Natural killer cell (primary cell): ENCODE measurements at regions not wholly inside any gene's neighbourhood (a gene's known extent, or its start where the extent isn't known, plus 50 kb on each side); places are given as distances from the start of the nearest gene placed in this dataset.
A peak's percentile ranks its signal among the peaks of the same experiment; 100 is the strongest.

Experiments
- ATAC-seq, 3 donors: fragments of 150-1000 bp in 2 of 3; fragments of 200-7000 bp in 1 of 3; cut with Tn5 transposase; 1 replicate in 1 of 3; 2 replicates in 2 of 3; pipeline ENCODE4 v1.10.0; 2021; ENCODE audit warnings: mild to moderate bottlenecking in 2 of 3, moderate library complexity in 2 of 3
- DNase-seq, 2 donors: peaks; one replicate each; pipeline versions ENCODE4 v3.0.0 to v3.0.0-alpha.2; 2013 to 2021; ENCODE audit warnings: mixed read lengths in 1 of 2
- H3K27ac ChIP-seq: one replicate; pipeline ENCODE4 v1.5.1; 2013; ENCODE audit warnings: mild to moderate bottlenecking, low read length
- H3K27me3 ChIP-seq: one replicate; pipeline ENCODE4 v1.6.1; 2013; ENCODE audit warnings: low read length; ENCODE audit not compliant: control insufficient read depth, insufficient read depth
- H3K36me3 ChIP-seq: one replicate; pipeline ENCODE4 v1.6.1; 2013; ENCODE audit warnings: low read length; ENCODE audit not compliant: control insufficient read depth, insufficient read depth
- H3K4me1 ChIP-seq: one replicate; pipeline ENCODE4 v1.6.1; 2013; ENCODE audit warnings: low read length; ENCODE audit not compliant: control insufficient read depth, insufficient read depth
- H3K4me3 ChIP-seq: one replicate; pipeline ENCODE4 v1.5.1; 2013; ENCODE audit warnings: low read length
- H3K9me3 ChIP-seq: one replicate; pipeline ENCODE4 v1.6.1; 2013; ENCODE audit warnings: low read length; ENCODE audit not compliant: control insufficient read depth, insufficient read depth
- H3K27ac Mint-ChIP-seq, 2 donors: one replicate each; pipeline ENCODE4 v1.8.0; 2022; ENCODE audit warnings: mild to moderate bottlenecking in 2 of 2, mixed read lengths in 2 of 2, moderate library complexity in 1 of 2
- H3K27me3 Mint-ChIP-seq, 2 donors: one replicate each; pipeline ENCODE4 v1.8.0; 2022; ENCODE audit warnings: low read depth in 2 of 2, mixed read lengths in 2 of 2
- H3K36me3 Mint-ChIP-seq: one replicate; pipeline ENCODE4 v1.8.0; 2022; ENCODE audit warnings: mixed read lengths
- H3K4me1 Mint-ChIP-seq, 2 donors: one replicate each; pipeline ENCODE4 v1.8.0; 2022; ENCODE audit warnings: mixed read lengths in 2 of 2
- H3K4me3 Mint-ChIP-seq: one replicate; pipeline ENCODE4 v1.8.0; 2022; ENCODE audit warnings: mild to moderate bottlenecking, moderate library complexity, mixed read lengths
- H3K9me3 Mint-ChIP-seq, 2 donors: one replicate each; pipeline ENCODE4 v1.8.0; 2022; ENCODE audit warnings: mixed read lengths in 2 of 2
- WGBS: methylation state at CpG from one replicate; pipeline ENCODE4 v1.1.7; 2013; ENCODE audit warnings: missing lambda C conversion rate; ENCODE audit not compliant: insufficient coverage; 5-methylcytosine and 5-hydroxymethylcytosine counted together
- intact Hi-C: fragments of 100-400 bp; cut with micrococcal nuclease; formaldehyde crosslinking; loops from one replicate; pipeline ENCODE4 v1.14.2; 2022
- TF ChIP-seq, protein P1 (sequence below): fragments of 200-600 bp; IDR thresholded peaks from one replicate; pipeline ENCODE4 v1.8.0; 2022; ENCODE audit warnings: antibody characterized with exemption

DNA sequence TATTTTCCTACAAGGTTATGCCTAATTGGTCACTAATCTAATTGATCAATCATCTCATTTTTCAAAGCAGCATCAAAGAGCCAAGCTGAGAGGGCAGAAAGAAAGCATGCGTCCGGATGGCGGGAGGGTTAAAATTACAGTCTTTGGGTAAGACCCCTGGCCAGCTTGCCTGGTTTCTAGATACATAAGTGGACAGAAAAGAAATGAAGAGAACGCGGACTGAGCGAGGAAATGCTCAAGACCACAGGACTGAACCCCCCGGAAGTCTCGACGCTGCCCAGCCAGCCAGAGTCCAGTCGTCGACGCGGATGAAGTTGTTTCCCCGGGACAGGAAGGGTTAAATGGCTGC is 297.2 kb downstream of the OMA1 start:
- Mint-ChIP-seq H3K27ac (no peak overlapping the region), H3K4me3 (peak overlapping the region; percentile 26), H3K36me3 (no peaks in the 10 kb centered on the region), H3K27me3 (peaks cover 27 to 47% of the 10 kb centered on the region in 2 donors), H3K9me3 (no peaks in the 10 kb centered on the region), H3K4me1 (peaks cover 0 to 4% of the 10 kb centered on the region in 2 donors)
- H3K36me3 ChIP-seq = no peaks in the 10 kb centered on the region
- TF ChIP-seq, protein P1, sequence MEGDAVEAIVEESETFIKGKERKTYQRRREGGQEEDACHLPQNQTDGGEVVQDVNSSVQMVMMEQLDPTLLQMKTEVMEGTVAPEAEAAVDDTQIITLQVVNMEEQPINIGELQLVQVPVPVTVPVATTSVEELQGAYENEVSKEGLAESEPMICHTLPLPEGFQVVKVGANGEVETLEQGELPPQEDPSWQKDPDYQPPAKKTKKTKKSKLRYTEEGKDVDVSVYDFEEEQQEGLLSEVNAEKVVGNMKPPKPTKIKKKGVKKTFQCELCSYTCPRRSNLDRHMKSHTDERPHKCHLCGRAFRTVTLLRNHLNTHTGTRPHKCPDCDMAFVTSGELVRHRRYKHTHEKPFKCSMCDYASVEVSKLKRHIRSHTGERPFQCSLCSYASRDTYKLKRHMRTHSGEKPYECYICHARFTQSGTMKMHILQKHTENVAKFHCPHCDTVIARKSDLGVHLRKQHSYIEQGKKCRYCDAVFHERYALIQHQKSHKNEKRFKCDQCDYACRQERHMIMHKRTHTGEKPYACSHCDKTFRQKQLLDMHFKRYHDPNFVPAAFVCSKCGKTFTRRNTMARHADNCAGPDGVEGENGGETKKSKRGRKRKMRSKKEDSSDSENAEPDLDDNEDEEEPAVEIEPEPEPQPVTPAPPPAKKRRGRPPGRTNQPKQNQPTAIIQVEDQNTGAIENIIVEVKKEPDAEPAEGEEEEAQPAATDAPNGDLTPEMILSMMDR = no peak
- H3K27me3 ChIP-seq = peaks cover 16% of the 10 kb centered on the region
- 3% methylated on average over 14 of the region's 14 CpGs for WGBS
- no peaks in the 10 kb centered on the region for H3K9me3 ChIP-seq
- intact Hi-C loops = no loop called here
- DNase-seq (no peak), ATAC-seq (no peak)
- H3K4me1 ChIP-seq = peaks cover 15% of the 10 kb centered on the region
- no peak overlapping the region for H3K4me3 ChIP-seq
- no peak overlapping the region for H3K27ac ChIP-seq

- Mint-ChIP-seq H3K27ac (no peak overlapping the region), H3K4me1 (peaks cover 0 to 4% of the 10 kb centered on the region in 2 donors), H3K4me3 (no peak overlapping the region), H3K36me3 (no peaks in the 10 kb centered on the region), H3K27me3 (peaks cover 27 to 47% of the 10 kb centered on the region in 2 donors), H3K9me3 (no peaks in the 10 kb centered on the region)
- TF ChIP-seq, protein P1 = no peak
- Histone ChIP-seq H3K4me1 (peaks cover 15% of the 10 kb centered on the region), H3K27me3 (peaks cover 17% of the 10 kb centered on the region), H3K4me3 (no peak overlapping the region), H3K9me3 (no peaks in the 10 kb centered on the region), H3K36me3 (no peaks in the 10 kb centered on the region), H3K27ac (no peak overlapping the region)
- DNase-seq (no peak), ATAC-seq (no peak)
- WGBS = 6% methylated on average over 11 of the region's 11 CpGs
- intact Hi-C loops = no loop called here
Observed at GRCh38 chr1:58248791-58249190, 297.7 kb downstream of the OMA1 start.

DNA sequence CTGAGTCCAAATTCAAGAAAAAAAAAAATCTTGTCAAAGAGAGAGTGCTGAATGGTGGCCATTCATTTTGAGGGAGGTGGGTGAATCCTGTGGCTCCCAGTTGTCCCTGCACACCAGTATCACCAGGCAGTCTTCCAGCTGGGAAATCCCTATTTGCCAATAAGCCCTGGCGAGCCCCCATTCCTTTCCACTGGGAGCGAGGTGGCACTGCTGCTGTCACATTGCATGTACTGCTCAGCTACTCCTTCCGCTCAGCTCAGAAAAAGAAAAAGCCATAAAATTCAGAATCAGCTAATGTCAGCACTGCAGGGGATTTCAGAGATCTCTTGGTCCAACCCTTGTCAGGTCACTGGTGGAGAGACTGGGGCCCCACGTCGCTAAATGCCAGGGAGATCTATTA is 298.5 kb downstream of the OMA1 start:
- H3K4me1 Mint-ChIP-seq = peaks cover 0 to 4% of the 10 kb centered on the region in 2 donors
- intact Hi-C loops = no loop called here
- H3K4me3 ChIP-seq = no peak overlapping the region
- no peaks in the 10 kb centered on the region for H3K9me3 Mint-ChIP-seq
- no peaks in the 10 kb centered on the region for H3K36me3 Mint-ChIP-seq
- WGBS = 33% methylated on average over 5 of the region's 5 CpGs
- no peaks in the 10 kb centered on the region for H3K36me3 ChIP-seq
- no peaks in the 10 kb centered on the region for H3K9me3 ChIP-seq
- H3K4me1 ChIP-seq = peaks cover 15% of the 10 kb centered on the region
- H3K4me3 Mint-ChIP-seq = no peak overlapping the region
- peaks cover 17% of the 10 kb centered on the region for H3K27me3 ChIP-seq
- no peak for DNase-seq
- no peak overlapping the region for H3K27ac Mint-ChIP-seq
- ATAC-seq = no peak
- peaks cover 27 to 43% of the 10 kb centered on the region in 2 donors for H3K27me3 Mint-ChIP-seq
- no peak overlapping the region for H3K27ac ChIP-seq
- TF ChIP-seq, protein P1 = no peak

DNA sequence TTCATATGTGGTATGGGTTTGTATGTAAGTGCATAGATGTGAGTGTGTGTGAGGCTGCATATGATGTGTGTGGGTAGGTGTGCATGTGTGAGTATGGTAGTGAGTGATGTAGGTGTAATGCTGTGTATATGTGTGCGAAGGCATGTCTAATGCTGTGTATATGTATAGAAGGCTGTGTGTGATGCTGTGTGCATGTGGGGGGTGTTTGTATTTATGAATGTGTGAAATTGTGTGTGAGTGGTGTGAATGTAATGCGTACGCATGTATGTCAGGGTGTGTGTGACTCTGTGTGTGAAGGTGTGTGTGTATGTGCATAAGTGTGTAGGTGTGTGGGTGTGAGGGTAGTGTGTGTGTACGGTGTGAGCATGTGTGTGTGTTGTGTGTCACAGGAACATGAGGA is 300.0 kb downstream of the OMA1 start:
- Histone ChIP-seq H3K9me3 (no peaks in the 10 kb centered on the region), H3K27ac (no peak overlapping the region), H3K27me3 (peaks cover 17% of the 10 kb centered on the region), H3K36me3 (no peaks in the 10 kb centered on the region), H3K4me3 (no peak overlapping the region), H3K4me1 (peaks cover 15% of the 10 kb centered on the region)
- peaks cover 0 to 4% of the 10 kb centered on the region in 2 donors for H3K4me1 Mint-ChIP-seq
- peaks cover 30 to 34% of the 10 kb centered on the region in 2 donors for H3K27me3 Mint-ChIP-seq
- DNase-seq = no peak
- TF ChIP-seq, protein P1 = no peak
- peak in 1 of 3 donors; percentile 40 for ATAC-seq
- H3K9me3 Mint-ChIP-seq = no peaks in the 10 kb centered on the region
- no peak overlapping the region for H3K4me3 Mint-ChIP-seq
- 94% methylated on average over 4 of the region's 4 CpGs for WGBS
- no peak overlapping the region for H3K27ac Mint-ChIP-seq
- intact Hi-C loops = no loop called here
- no peaks in the 10 kb centered on the region for H3K36me3 Mint-ChIP-seq
